IPS DF 6.9 (cell line): ENCODE measurements at regions not wholly inside any gene's neighbourhood (a gene's known extent, or its start where the extent isn't known, plus 50 kb on each side); places are given as distances from the start of the nearest gene placed in this dataset.
"Not testable (repeated sequence)": the region's sequence is repeated elsewhere in the genome, so short reads cannot be mapped to it uniquely, and the experiment has no call there.

Experiments used
- DNase-seq: peaks from one replicate; pipeline ENCODE4 v3.0.0-alpha.2; 2013; ENCODE audit warnings: low read depth, low spot score
- H3K27ac ChIP-seq: one replicate; pipeline ENCODE4 v1.5.1; 2013; ENCODE audit warnings: low read length, control low read depth
- H3K27me3 ChIP-seq: 2 replicates; pipeline ENCODE4 v1.6.1; 2013; ENCODE audit warnings: mild to moderate bottlenecking, low read length; ENCODE audit not compliant: control insufficient read depth, insufficient read depth
- H3K36me3 ChIP-seq: 2 replicates; pipeline ENCODE4 v1.6.1; 2013; ENCODE audit warnings: low read length; ENCODE audit not compliant: control insufficient read depth, insufficient read depth
- H3K4me1 ChIP-seq: 2 replicates; pipeline ENCODE4 v1.6.1; 2013; ENCODE audit warnings: low read length; ENCODE audit not compliant: control insufficient read depth, insufficient read depth
- H3K4me3 ChIP-seq: 2 replicates; pipeline ENCODE4 v1.5.1; 2013; ENCODE audit warnings: mild to moderate bottlenecking, low read length
- H3K9me3 ChIP-seq: 2 replicates; pipeline ENCODE4 v1.6.1; 2013; ENCODE audit warnings: low read length, inconsistent platforms; ENCODE audit not compliant: control insufficient read depth, insufficient read depth
- WGBS: extraction: QIAGEN DNeasy Blood & Tissue Kit; methylation state at CpG from one replicate; pipeline ENCODE4 v1.1.7; 2013; ENCODE audit warnings: mixed read lengths, missing lambda C conversion rate; ENCODE audit not compliant: insufficient read length, insufficient coverage; 5-methylcytosine and 5-hydroxymethylcytosine counted together

GRCh38 chr11:33434294-33434693 lies 177.1 kb downstream of the HIPK3 start:
- H3K4me1 ChIP-seq: no peaks in the 10 kb centered on the region
- WGBS: no CpG with 5 or more reads among the region's 1 CpG
- no peaks in the 10 kb centered on the region for H3K9me3 ChIP-seq
- no peaks in the 10 kb centered on the region for H3K36me3 ChIP-seq
- H3K27ac ChIP-seq: no peak overlapping the region
- no peak overlapping the region for H3K4me3 ChIP-seq
- no peaks in the 10 kb centered on the region for H3K27me3 ChIP-seq
- no peak for DNase-seq

GRCh38 chr11:33428435-33428834 lies 171.3 kb downstream of the HIPK3 start:
- H3K4me1 ChIP-seq, H3K36me3 ChIP-seq, H3K9me3 ChIP-seq, H3K27me3 ChIP-seq, DNase-seq, H3K27ac ChIP-seq, H3K4me3 ChIP-seq: not testable (repeated sequence)
- no CpG with 5 or more reads among the region's 7 CpGs for WGBS

DNA sequence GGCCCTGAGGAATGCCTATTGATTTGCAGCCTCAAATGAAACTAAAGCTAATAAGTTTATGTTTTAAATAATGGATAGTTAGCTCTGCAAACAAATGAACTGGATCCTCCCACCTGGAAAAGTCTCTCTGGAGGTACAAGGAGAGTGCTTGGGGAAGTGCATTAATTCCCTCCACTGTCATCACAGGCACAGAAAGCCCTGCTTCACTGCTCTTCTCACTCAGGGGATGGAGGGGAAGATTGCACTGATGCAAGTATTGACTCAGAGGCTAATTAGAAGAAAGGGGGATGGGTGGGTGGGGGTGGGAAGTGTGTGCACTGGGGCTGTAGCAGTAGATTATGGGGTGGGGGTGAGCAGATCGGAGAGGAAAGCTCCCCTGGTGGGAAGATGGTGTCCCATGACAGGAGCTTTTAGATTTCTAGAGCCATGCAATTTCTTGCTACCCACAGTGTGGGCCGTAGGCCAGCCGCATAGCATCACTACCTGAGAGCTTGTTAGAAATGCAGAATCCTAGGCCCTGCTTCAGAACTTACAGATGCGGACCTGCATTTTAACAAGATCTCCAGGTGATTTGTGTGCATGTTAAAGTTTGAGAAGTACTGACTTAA lies 163.9 kb downstream of the HIPK3 start:
- DNase-seq: no peak
- no peak overlapping the region for H3K27ac ChIP-seq
- no peaks in the 10 kb centered on the region for H3K9me3 ChIP-seq
- no peaks in the 10 kb centered on the region for H3K4me1 ChIP-seq
- no peaks in the 10 kb centered on the region for H3K27me3 ChIP-seq
- no CpG with 5 or more reads among the region's 4 CpGs for whole genome bisulfite sequencing
- H3K36me3 ChIP-seq: no peaks in the 10 kb centered on the region
- no peak overlapping the region for H3K4me3 ChIP-seq

- Histone ChIP-seq H3K4me1 (no peaks in the 10 kb centered on the region), H3K27me3 (no peaks in the 10 kb centered on the region), H3K9me3 (no peaks in the 10 kb centered on the region), H3K4me3 (no peak overlapping the region), H3K36me3 (no peaks in the 10 kb centered on the region), H3K27ac (no peak overlapping the region)
- no peak for DNase-seq
- no CpG with 5 or more reads among the region's 4 CpGs for WGBS
Observed at GRCh38 chr11:33419924-33420323, 162.7 kb downstream of the HIPK3 start.

DNA sequence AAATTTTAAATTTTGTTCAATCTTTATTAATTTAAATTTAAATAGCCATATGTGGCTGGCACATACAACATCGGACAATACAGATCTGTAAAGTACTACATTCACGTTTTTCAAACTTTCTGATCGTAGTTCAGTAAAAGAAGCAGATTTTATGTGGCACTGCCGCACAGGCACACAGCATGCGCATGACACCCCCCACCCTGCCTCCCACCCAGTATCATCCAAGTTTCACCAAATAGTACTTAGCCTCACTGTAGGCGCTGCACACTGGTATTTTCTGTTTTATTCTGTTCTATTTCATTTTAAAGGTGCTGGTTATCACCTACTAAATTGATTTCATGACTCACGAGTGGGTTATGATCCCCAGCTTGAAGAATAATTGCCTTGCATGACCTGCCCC lies 159.9 kb downstream of the HIPK3 start:
- no CpG with 5 or more reads among the region's 7 CpGs for WGBS
- no peaks in the 10 kb centered on the region for H3K9me3 ChIP-seq
- no peak for DNase-seq

GRCh38 chr11:33413301-33413700 lies 156.1 kb downstream of the HIPK3 start:
- no CpG with 5 or more reads among the region's 4 CpGs for WGBS
- H3K36me3 ChIP-seq: no peaks in the 10 kb centered on the region
- H3K27me3 ChIP-seq: no peaks in the 10 kb centered on the region
- no peak overlapping the region for H3K27ac ChIP-seq
- DNase-seq: no peak
- peaks cover 3% of the 10 kb centered on the region; the same call in 1 of the 2 replicates for H3K4me1 ChIP-seq
- H3K4me3 ChIP-seq: no peak overlapping the region
- H3K9me3 ChIP-seq: no peaks in the 10 kb centered on the region

More for the DNA sequence above, 159.9 kb downstream of the HIPK3 start:
- Histone ChIP-seq H3K4me1 (no peaks in the 10 kb centered on the region), H3K36me3 (no peaks in the 10 kb centered on the region), H3K4me3 (no peak overlapping the region), H3K27ac (no peak overlapping the region), H3K27me3 (no peaks in the 10 kb centered on the region)

DNA sequence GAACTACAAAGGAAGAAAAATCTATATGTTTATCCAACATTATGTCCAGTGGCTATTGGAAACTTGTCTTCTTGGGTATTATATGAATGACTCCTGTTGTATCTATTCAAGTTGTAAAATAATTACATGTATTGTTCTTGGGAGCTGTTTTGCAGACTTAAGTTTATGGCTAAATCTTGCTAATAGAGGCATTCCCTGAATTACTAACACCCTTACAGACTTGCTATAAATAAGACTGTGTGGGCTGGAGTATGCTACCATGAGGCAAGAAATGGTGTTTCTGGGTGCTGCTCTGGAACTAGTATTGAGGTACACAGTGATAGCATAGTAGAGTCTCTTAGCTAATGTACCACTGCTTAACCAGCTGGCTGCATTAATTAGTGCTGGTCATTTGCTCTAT lies 155.1 kb downstream of the HIPK3 start:
- no peaks in the 10 kb centered on the region for H3K36me3 ChIP-seq
- no peak for DNase-seq
- H3K27me3 ChIP-seq: no peaks in the 10 kb centered on the region
- H3K4me3 ChIP-seq: no peak overlapping the region
- H3K27ac ChIP-seq: no peak overlapping the region
- peaks cover 3% of the 10 kb centered on the region; the same call in 1 of the 2 replicates for H3K4me1 ChIP-seq
- H3K9me3 ChIP-seq: no peaks in the 10 kb centered on the region

DNA sequence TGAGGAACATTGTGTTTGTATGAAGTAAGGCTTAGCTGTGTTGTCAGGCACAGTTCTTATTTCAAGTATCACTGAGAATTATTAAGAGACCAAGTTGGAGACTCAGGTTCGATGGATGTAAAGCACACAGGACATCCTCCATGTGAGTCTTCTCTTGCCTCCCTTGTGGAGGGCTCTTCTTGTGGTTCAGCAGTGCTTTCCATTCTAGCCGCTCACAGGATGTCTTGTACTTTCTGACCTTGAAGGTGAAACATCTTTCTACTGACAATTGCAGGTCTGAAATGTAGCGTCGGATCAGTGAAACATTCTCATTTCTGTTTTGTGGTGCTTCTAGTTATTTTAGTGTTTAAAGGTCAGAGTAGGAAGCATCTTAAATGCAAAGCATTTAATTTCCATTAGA lies 154.6 kb downstream of the HIPK3 start:
- WGBS: no CpG with 5 or more reads among the region's 4 CpGs
- DNase-seq: no peak
- H3K9me3 ChIP-seq: no peaks in the 10 kb centered on the region
- H3K36me3 ChIP-seq: no peaks in the 10 kb centered on the region
- H3K4me1 ChIP-seq: peaks cover 3% of the 10 kb centered on the region; the same call in 1 of the 2 replicates
- no peaks in the 10 kb centered on the region for H3K27me3 ChIP-seq
- no peak overlapping the region for H3K27ac ChIP-seq
- H3K4me3 ChIP-seq: no peak overlapping the region

- WGBS: no CpG with 5 or more reads among the region's 4 CpGs
- no peak overlapping the region for H3K4me3 ChIP-seq
- no peaks in the 10 kb centered on the region for H3K36me3 ChIP-seq
- peaks cover 3% of the 10 kb centered on the region; the same call in 1 of the 2 replicates for H3K4me1 ChIP-seq
- no peaks in the 10 kb centered on the region for H3K27me3 ChIP-seq
- no peaks in the 10 kb centered on the region for H3K9me3 ChIP-seq
- DNase-seq: no peak
- no peak overlapping the region for H3K27ac ChIP-seq
Observed at GRCh38 chr11:33410086-33410765, 153.0 kb downstream of the HIPK3 start.
